ENCODE measurements at regions not wholly inside any gene's neighbourhood (a gene's known extent, or its start where the extent isn't known, plus 50 kb on each side); places are given as distances from the start of the nearest gene placed in this dataset.

DNA sequence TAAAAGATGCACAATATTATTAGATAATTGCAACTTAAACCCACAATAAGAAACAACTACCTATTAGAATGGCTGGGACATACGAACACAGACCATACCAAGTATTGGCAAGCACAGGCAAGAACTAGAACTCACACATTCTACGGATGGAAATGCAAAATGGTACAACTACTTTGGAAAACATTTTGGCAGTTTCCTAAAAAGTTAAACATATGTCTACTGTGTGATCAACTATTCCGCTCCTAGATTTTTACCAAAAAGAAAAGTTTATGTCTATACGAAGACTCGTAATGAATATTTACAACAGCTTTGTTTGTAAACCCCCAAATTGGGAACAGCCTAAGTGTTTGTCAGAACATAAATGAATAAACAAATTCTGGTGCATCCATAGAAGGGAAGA is 194.7 kb downstream of the FGFR2 start:
- in situ Hi-C loops (cut with HindIII; ENCODE audit: low pct_ligation_motif_present, low pct_unique_long_range_greater_than_20kb, low sequenced_read_pairs): no loop called here
- DNase-seq: no peak

DNA sequence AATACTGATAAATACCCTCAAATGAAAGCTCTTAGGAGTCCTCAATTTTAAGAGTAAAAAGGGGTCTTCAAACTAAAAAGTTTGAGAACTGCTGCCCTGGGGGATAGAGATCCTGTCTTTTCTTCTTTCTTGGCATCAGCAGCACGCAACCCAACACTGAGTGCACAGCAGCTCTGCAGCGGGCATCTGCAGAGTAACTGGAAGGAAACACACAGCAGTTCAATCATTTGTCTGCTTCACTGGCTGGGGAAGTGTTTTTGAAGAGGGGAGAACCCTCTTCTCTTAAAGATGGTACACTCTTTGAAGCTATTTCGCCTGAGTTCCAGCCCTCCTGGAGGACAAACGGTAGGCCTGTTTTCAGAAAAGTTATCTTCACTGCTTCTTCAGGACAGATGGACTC is 193.6 kb downstream of the FGFR2 start:
- in situ Hi-C loops (cut with HindIII; ENCODE audit: low pct_ligation_motif_present, low pct_unique_long_range_greater_than_20kb, low sequenced_read_pairs): no loop called here
- DNase-seq: no peak

DNA sequence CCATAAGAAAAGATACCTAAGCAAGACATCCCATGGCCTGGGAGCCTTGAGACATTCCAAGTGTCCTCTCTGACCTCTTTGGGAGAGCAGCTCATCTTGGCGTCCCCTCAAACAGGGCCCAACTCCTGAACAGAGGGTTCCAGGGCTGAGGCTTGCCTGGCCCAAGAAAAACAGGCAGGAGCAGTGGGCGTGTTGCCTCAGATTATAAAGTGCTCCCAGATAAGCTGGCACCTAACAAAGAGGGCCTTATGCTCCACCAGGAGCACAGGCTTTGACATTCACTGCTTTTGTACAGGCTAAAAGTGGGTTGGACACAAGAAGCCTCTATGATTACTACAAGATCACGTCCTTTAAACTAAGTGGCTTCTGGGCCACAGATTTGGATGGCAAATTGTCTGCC is 193.1 kb downstream of the FGFR2 start:
- in situ Hi-C loops (cut with HindIII; ENCODE audit: low pct_ligation_motif_present, low pct_unique_long_range_greater_than_20kb, low sequenced_read_pairs): no loop called here
- DNase-seq: no peak

DNA sequence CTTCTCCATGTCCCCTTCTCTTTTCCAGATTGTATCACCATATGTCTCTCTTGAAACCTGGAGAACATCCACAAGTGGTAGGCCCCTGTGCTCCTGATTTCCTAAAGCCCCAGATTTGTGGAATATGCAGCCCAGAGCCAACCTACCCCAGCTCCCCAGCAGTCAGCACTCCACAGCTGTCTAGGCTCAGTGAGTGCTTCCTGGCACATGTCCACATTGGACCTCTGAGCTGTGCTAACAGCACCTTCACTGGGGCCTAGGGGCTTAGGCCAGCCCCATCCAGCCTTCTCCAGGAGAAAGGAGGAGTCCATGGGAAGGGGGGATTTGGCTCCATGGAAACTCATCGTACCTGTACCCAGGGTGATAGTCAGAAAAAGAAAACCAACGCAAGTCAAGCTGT is 192.7 kb downstream of the FGFR2 start:
- in situ Hi-C loops (cut with HindIII; ENCODE audit: low pct_ligation_motif_present, low pct_unique_long_range_greater_than_20kb, low sequenced_read_pairs): no loop called here
- no peak for DNase-seq

DNA sequence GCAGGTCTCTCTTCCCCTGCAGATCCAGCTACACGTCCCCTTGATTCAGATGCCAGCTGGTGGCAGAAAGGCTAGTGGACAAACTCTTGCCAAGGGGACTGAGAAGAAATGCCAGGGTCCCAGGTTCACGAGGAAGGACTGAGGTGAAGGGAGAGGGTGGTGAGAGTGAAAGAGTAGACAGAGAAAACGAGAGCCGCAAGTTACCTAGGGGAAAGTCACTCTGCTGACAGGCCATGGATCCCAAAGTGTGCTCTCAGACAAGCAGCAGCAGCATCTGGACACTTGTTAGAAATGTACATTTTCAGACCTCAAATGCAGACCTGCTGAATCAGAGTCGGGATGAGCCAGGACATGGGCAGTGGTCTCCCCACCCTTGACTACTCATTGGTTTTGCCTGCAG is 192.3 kb downstream of the FGFR2 start:
- in situ Hi-C loops (cut with HindIII; ENCODE audit: low pct_ligation_motif_present, low pct_unique_long_range_greater_than_20kb, low sequenced_read_pairs): no loop called here
- no peak for DNase-seq

DNA sequence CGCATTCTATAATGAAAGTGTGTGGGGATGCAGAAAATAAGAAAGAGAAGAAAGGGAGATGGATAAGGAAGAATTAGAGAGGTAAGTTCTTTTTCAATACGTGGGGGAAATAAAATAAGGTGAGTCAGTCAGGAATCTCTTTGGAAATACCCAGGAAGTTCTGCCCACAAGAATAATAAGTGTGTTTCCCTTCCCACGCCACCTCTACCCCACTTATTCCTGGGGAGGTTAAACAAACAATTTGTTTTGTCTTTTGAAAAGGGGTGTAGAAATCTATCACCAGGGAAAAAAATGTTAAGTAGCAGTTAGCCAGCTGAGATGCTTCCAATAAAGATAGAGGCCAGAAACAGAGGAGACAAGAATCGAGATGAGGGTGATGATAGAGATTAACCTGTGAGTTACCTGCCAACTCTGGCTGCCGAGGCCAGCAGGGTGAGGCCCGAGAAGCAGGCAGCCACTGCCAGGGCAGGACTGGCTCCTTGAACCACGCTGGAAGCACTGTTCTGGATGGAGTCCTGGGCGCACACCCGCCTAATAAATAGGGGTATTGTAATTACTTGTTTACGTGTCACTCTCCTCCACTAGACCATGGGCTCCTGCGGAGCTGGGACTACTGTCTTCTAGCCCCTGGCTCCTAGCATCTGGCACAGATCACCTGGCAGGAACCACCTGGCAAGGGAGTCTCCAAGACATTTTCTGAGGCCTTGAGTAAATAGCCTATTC is 191.3 kb downstream of the FGFR2 start:
- in situ Hi-C loops (cut with HindIII; ENCODE audit: low pct_ligation_motif_present, low pct_unique_long_range_greater_than_20kb, low sequenced_read_pairs): no loop called here
- no peak for DNase-seq

DNA sequence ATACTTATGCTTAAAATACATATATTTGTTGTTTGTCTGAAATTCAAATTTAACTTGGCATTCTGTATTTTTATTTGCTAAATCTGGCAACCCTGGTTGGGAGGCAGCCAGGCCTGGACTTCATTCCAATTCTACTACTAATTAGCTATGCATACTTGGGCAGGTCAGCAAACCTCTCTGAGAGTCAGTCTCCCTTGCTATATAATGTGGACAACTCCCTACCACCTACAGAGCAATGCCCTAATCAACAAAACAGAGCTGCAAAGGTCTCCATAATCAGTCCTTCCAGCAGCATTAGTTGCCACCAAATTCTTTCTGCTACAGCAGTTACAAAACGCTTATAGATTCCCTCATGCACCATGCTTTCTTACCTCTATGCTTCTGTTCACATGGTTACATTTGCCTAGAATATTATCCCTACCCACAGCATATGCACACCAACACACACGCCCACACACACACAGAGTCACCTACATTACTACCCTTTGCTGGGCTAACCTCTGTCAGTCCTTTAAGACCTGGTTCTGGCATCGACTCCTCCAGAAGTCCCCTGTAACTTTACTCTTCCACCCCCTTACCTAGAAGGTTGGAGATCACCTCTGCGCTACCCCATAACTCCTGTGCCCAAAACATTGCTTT is 188.7 kb downstream of the FGFR2 start:
- no peak for DNase-seq
- in situ Hi-C loops (cut with HindIII; ENCODE audit: low pct_ligation_motif_present, low pct_unique_long_range_greater_than_20kb, low sequenced_read_pairs): no loop called here

DNA sequence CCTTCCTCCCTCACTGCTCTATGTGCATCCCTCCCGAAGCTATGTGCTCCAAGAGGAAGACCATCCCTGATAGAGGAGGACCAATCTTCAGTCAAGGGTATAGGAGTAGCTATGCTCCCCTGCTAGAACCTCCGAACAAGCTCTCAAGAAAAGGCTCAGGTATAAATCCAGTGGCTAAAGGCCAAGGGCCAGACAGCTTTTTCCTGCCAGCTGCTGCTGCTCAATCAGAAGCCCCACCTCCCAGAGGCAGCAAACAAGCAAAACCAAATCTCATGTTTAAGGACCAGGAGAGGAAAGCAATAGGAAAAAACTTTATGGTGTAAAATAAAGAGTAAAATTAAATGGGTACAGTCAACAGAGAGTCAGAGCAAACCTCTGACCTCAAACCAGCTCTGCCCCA is 187.2 kb downstream of the FGFR2 start:
- no peak for DNase-seq
- in situ Hi-C loops (cut with HindIII; ENCODE audit: low pct_ligation_motif_present, low pct_unique_long_range_greater_than_20kb, low sequenced_read_pairs): no loop called here

DNA sequence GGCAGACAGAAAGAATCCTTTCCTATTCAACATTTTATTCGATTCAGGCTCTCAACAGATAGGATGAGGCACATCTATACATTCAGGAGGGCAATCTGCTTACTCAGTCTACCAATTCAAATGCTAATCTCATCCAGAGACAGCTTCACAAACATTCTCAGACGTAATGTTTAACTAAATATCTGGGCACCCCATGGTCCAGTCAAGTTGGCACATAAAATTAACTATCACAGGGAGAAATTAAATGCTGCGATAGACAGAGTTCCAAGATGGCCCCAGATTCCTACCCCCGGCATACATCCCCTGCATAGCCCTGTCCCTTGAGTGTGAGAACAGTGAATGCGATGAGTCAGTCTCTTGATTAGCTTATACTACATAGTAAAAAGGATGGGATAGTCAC is 184.3 kb downstream of the FGFR2 start:
- no peak for DNase-seq
- in situ Hi-C loops (cut with HindIII; ENCODE audit: low pct_ligation_motif_present, low pct_unique_long_range_greater_than_20kb, low sequenced_read_pairs): no loop called here

DNA sequence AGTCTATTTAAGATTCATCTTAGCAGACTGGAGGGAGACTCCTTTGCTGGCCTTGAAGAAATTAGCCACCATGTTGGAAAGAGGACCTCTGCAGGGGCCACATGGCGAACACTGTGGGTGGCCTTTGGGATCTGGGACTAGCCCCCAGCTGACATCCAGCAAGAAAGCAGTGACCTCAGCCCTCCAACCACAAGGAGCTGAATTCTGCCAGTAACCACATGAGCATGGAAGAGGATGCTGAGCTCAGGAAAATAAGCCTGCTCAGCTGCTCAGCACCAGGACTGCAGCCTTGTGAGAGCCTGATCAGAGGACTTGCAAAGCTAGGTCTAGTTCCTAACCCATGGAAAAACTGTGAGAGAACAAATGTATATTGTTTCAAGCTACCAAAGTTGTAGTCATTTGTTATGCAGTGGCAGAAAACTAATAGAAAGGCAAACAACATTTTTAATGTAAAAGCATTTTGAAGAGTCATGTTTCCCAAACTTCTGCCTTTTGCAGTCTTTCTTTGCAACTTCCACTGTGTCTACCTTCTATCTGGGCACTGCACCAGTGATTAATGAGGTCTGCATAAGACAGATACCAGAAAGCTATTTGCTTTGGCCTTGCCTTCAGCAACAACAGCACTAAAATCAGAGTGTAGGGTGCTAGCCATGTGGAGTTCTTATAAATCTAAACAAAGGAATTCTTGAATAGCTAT is 183.7 kb downstream of the FGFR2 start:
- no peak for DNase-seq
- in situ Hi-C loops (cut with HindIII; ENCODE audit: low pct_ligation_motif_present, low pct_unique_long_range_greater_than_20kb, low sequenced_read_pairs): no loop called here

DNA sequence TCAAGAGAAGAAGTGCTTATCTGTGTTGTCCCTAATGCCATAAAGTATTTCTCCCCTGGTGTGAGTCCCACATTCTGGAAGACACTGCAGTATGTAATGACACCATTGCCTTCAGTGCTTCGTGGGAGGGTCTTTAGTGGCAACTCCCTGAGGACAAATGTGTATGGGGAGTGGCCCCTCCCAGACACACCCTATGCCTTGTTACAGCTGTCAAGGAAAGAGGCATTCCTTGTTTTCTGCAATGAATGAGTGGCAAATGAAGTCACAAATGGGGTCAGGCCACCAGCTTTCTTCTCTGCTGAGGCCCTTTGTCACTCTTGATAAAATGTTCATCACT is 183.2 kb downstream of the FGFR2 start:
- in situ Hi-C loops (cut with HindIII; ENCODE audit: low pct_ligation_motif_present, low pct_unique_long_range_greater_than_20kb, low sequenced_read_pairs): no loop called here
- DNase-seq: no peak

DNA sequence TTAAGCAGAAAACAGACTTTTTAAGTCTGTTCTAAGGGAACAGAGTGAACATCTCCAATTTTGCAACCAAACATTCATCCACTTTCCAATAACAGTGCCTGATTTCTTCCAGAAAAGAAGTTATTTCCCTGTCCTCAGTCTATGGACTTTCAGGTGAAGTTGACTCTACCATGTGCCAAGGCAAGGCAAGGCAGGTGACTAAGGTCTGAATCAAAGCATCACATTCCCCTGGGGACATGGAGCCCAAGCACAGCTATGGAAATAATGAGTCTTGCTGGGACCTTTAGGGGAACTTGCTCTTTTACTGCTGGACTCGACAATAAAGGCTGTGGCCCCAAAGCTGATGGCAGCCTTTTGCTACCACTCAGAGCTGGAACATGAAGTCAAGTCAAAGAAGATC is 182.2 kb downstream of the FGFR2 start:
- in situ Hi-C loops (cut with HindIII; ENCODE audit: low pct_ligation_motif_present, low pct_unique_long_range_greater_than_20kb, low sequenced_read_pairs): no loop called here
- no peak for DNase-seq

DNA sequence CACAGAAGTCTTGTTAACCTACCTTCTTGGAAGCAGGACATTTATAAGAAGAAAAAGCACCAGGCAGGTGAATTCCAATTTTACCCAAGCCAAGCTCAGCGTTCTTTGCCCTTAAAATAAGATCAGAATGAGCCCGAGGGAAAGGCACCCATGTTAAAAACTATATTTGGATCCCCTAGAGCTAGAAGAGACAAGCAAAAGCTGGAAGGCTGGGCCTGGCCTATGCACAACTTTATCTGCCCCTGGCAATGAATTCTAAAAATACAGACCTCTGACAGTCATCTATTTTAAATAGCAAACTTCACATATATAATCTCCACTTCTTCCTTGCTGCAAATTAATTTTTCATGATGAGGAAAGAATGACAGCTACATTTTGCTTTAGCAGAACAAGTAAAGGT is 180.9 kb downstream of the FGFR2 start:
- no peak for DNase-seq
- in situ Hi-C loops (cut with HindIII; ENCODE audit: low pct_ligation_motif_present, low pct_unique_long_range_greater_than_20kb, low sequenced_read_pairs): no loop called here

DNA sequence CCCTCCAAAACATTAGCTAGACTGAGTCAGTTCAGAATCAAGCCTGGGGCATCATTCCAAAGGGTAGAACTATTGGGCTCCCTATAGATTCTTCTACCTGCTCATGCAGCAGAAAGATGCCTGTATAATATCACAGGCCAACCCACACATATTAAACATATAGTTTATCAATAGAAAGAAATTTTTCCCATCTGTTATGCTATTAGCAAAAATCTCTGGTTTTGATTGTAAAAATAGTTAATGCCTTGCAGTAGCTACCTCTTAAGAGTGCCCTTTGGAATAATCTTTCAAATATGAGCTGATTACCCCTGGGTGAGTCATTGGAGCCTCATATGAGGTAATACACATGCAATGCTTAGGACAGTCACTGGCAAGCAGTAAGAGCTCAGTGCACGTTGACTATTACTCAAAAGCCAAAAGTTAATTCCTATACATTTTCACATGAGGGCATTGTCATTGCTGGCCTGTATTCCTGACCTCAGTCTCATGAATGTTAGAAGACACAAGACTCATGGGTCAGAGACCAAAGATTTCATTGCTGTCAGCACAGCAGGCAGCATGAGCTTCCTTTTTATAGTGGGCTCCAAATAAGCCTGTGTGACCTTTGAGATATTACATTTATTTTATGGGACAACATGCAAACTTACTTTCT is 180.0 kb downstream of the FGFR2 start:
- in situ Hi-C loops (cut with HindIII; ENCODE audit: low pct_ligation_motif_present, low pct_unique_long_range_greater_than_20kb, low sequenced_read_pairs): no loop called here
- DNase-seq: peak; percentile 15

DNA sequence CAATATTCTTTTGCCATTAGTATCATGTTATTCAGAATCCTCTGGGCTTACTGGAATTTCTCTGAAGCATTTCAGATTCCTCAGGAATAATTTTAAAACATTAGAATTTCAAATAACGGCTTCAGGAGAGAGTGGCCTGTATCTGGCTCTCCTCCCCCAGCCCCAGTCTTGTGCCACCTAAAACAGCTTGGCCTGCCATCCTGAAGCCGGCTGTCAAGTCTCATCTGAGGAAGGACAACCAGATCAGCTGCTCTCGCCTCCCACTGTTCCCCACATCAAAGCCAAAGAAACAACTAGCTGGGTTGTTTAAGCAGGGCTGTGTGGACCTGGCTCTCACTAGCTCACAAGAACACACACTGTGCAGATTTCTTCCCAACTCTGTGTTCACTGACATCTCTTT is 178.2 kb downstream of the FGFR2 start:
- in situ Hi-C loops (cut with HindIII; ENCODE audit: low pct_ligation_motif_present, low pct_unique_long_range_greater_than_20kb, low sequenced_read_pairs): no loop called here
- DNase-seq: no peak

DNA sequence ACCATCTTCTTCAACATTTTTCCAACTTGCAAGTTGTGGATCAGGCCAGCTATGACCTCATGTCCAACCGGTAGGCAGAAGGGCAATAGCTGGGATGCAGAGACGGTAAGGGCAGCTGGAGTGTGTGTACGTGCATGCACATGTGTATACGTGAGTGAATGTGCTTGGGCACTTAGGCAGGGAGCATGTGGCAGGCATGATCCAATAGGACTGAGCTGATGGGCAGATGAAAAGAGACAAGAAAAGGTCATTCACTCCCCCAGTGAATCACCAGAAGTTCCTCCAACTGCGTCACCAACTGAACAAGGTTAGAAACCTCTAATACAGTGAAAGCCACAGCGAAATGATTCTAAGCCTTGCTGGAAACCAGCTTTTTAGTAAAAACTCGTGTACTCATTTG is 176.1 kb downstream of the FGFR2 start:
- in situ Hi-C loops (cut with HindIII; ENCODE audit: low pct_ligation_motif_present, low pct_unique_long_range_greater_than_20kb, low sequenced_read_pairs): no loop called here
- DNase-seq: no peak

DNA sequence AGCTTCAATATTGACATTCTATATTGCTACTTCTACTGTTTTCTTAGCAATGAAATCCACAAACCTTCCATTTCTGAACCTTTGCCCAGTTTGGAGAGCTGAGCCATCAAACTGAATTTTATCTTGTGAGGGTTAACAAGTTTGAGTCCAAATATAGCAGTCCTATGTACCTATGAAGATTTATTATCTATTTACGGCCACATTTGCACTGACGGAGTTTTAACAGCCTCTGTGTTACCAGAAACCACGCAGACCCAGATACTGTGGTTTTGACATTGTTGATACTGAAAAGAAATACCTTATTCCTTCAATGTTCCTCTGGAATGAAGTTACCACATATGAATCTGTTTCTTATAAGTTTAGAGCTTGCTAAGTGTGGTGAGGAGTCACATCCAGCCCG is 172.6 kb downstream of the FGFR2 start:
- in situ Hi-C loops (cut with HindIII; ENCODE audit: low pct_ligation_motif_present, low pct_unique_long_range_greater_than_20kb, low sequenced_read_pairs): no loop called here
- no peak for DNase-seq

DNA sequence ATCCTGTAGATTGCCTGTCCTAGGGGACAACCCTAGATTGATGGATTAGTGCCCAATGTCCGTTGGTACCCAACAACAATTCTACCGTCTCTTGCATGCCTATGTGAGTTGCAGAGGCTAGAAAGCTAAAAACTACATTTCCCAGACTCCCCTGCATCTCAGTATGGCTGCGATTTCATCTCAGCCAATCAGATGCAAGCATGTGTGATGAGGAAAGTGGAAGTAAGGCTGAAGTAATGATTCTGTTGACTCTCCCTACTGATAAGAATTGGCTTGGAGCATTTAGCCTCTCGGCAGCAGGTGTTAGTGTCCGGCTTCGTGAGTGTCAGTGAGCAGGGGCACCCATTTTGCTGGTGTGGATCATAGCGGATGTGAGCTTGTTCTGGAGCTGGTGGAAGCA is 171.9 kb downstream of the FGFR2 start:
- in situ Hi-C loops (cut with HindIII; ENCODE audit: low pct_ligation_motif_present, low pct_unique_long_range_greater_than_20kb, low sequenced_read_pairs): no loop called here
- no peak for DNase-seq
